Neural cell (in vitro differentiated cells): ENCODE measurements at regions not wholly inside any gene's neighbourhood (a gene's known extent, or its start where the extent isn't known, plus 50 kb on each side); places are given as distances from the start of the nearest gene placed in this dataset.

Experiments used
- H2AFZ ChIP-seq: fragments of 200-600, 300-800 bp; sonication (generic), shearing (Covaris generic); 2 replicates; pipeline ENCODE4 v1.6.0; 2014; ENCODE audit warnings: low read depth, mild to moderate bottlenecking, antibody characterized with exemption, low read length, moderate library complexity
- H3F3A ChIP-seq: fragments of 200-600 bp; shearing (Covaris generic); 2 replicates; pipeline ENCODE4 v1.6.1; 2016; ENCODE audit warnings: mild to moderate bottlenecking, moderate library complexity, mixed read lengths, antibody characterized with exemption, low read length; ENCODE audit not compliant: insufficient read depth, poor library complexity, severe bottlenecking
- H3K27ac ChIP-seq: fragments of 200-600, 300-800 bp; sonication (generic), shearing (Covaris generic); 2 replicates; pipeline ENCODE4 v1.5.1; 2014; ENCODE audit warnings: mild to moderate bottlenecking, low read length, moderate library complexity
- H3K27me3 ChIP-seq: fragments of 300-800, 200-600 bp; sonication (generic), shearing (Covaris generic); 2 replicates; pipeline ENCODE4 v1.6.0; 2014; ENCODE audit warnings: mild to moderate bottlenecking, low read depth, low read length, moderate library complexity; ENCODE audit not compliant: insufficient read depth
- H3K36me3 ChIP-seq: fragments of 300-800, 200-600 bp; sonication (generic), shearing (Covaris generic); 2 replicates; pipeline ENCODE4 v1.5.1; 2014; ENCODE audit warnings: mild to moderate bottlenecking, antibody characterized with exemption, low read length, moderate library complexity; ENCODE audit not compliant: insufficient read depth
- H3K4me2 ChIP-seq: fragments of 300-800, 200-600 bp; sonication (generic), shearing (Covaris generic); 2 replicates; pipeline ENCODE4 v1.6.0; 2014; ENCODE audit warnings: mild to moderate bottlenecking, low read length
- H3K4me3 ChIP-seq: fragments of 300-800, 200-600 bp; sonication (generic), shearing (Covaris generic); 2 replicates; pipeline ENCODE4 v1.5.1; 2014; ENCODE audit warnings: mild to moderate bottlenecking, low read length, moderate library complexity
- H3K79me2 ChIP-seq: fragments of 200-600 bp; shearing (Covaris generic); replicated peaks from 2 replicates; pipeline ENCODE4 v1.6.0; 2014; ENCODE audit warnings: mild to moderate bottlenecking, low read length, moderate library complexity; ENCODE audit not compliant: insufficient read depth
- H3K9ac ChIP-seq: fragments of 300-800, 200-600 bp; sonication (generic), shearing (Covaris generic); 2 replicates; pipeline ENCODE4 v1.6.1; 2016; ENCODE audit warnings: mild to moderate bottlenecking, low read length, mixed read lengths
- H3K9me2 ChIP-seq: fragments of 200-600 bp; shearing (Covaris generic); 2 replicates; pipeline ENCODE4 v1.6.1; 2016; ENCODE audit warnings: mild to moderate bottlenecking, low read length, mixed read lengths; ENCODE audit not compliant: insufficient read depth
- H3K9me3 ChIP-seq: fragments of 200-600, 300-800 bp; sonication (generic), shearing (Covaris generic); 2 replicates; pipeline ENCODE4 v1.6.1; 2016; ENCODE audit warnings: mild to moderate bottlenecking, mixed run types, low read length, moderate library complexity, mixed read lengths
- H4K20me1 ChIP-seq: fragments of 200-600 bp; shearing (Covaris generic); 2 replicates; pipeline ENCODE4 v1.6.1; 2016; ENCODE audit warnings: mild to moderate bottlenecking, mixed run types; ENCODE audit not compliant: insufficient read depth
- EP300 ChIP-seq: fragments of 450-650 bp; conservative IDR thresholded peaks from 2 replicates; pipeline ENCODE4 v1.6.1; 2014; ENCODE audit warnings: antibody characterized with exemption, mild to moderate bottlenecking, moderate library complexity; ENCODE audit not compliant: poor library complexity, severe bottlenecking
- EZH2 ChIP-seq: fragments of 200-600, 300-800 bp; shearing (Covaris generic), sonication (generic); IDR thresholded peaks from 2 replicates; pipeline ENCODE4 v1.6.1; 2014; ENCODE audit warnings: antibody characterized with exemption, low read length, borderline replicate concordance, mild to moderate bottlenecking; ENCODE audit not compliant: insufficient read depth, poor library complexity, severe bottlenecking
- MXI1 ChIP-seq: fragments of 450-650 bp; conservative IDR thresholded peaks from 2 replicates; pipeline ENCODE4 v1.6.1; 2014; ENCODE audit warnings: antibody characterized with exemption, mild to moderate bottlenecking; ENCODE audit not compliant: poor library complexity, severe bottlenecking
- POLR2AphosphoS5 ChIP-seq: IDR thresholded peaks from 2 replicates; pipeline ENCODE4 v1.6.1; 2012
- RAD21 ChIP-seq: fragments of 450-650 bp; conservative IDR thresholded peaks from 2 replicates; pipeline ENCODE4 v1.6.1; 2014; ENCODE audit warnings: antibody characterized with exemption, mild to moderate bottlenecking, moderate library complexity
- SMC3 ChIP-seq: fragments of 450-650 bp; conservative IDR thresholded peaks from 2 replicates; pipeline ENCODE4 v1.6.1; 2014; ENCODE audit warnings: antibody characterized with exemption, mild to moderate bottlenecking, moderate library complexity; ENCODE audit not compliant: poor library complexity
- TAF1 ChIP-seq: IDR thresholded peaks from 2 replicates; pipeline ENCODE4 v1.6.1; 2012; ENCODE audit warnings: low read depth
- TF ChIP-seq, protein P1 (sequence below): IDR thresholded peaks from 2 replicates; pipeline ENCODE4 v1.6.1; 2012; ENCODE audit warnings: borderline replicate concordance
- TF ChIP-seq, protein P2 (sequence below): fragments of 450-650 bp; IDR thresholded peaks from 2 replicates; pipeline ENCODE4 v1.5.1; 2014; ENCODE audit warnings: antibody characterized with exemption, mild to moderate bottlenecking, moderate library complexity; ENCODE audit not compliant: poor library complexity, severe bottlenecking

DNA sequence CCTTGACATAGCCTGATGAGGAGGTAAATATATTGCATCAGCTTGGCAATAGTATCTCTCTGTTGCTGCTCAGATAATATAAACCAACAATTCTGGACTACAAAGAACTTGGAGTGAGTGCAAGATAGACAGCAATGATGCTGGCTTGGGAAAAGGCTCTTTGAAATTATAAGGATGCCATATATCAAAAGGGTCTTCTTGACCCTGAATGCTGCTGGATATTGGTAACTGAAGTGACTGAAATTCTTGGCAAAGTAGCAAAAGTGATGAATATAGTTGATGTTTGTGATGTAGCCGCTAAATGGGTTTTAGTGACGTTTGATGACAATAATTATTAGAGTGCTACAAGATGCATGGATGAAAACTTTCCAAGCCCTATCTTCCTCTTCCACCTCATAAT is 1391.6 kb downstream of the ADGRL3 start:
- H3K9ac ChIP-seq, result no peak overlapping the region
- no peaks in the 10 kb centered on the region for H3K36me3 ChIP-seq
- H4K20me1 ChIP-seq, result no peaks in the 10 kb centered on the region
- H3K79me2 ChIP-seq, result no peaks in the 10 kb centered on the region
- no peak overlapping the region for H3K27ac ChIP-seq
- H3K4me2 ChIP-seq, result no peak overlapping the region
- H2AFZ ChIP-seq, result no peak overlapping the region
- TF ChIP-seq EZH2, result no peak
- TF ChIP-seq, protein P1, sequence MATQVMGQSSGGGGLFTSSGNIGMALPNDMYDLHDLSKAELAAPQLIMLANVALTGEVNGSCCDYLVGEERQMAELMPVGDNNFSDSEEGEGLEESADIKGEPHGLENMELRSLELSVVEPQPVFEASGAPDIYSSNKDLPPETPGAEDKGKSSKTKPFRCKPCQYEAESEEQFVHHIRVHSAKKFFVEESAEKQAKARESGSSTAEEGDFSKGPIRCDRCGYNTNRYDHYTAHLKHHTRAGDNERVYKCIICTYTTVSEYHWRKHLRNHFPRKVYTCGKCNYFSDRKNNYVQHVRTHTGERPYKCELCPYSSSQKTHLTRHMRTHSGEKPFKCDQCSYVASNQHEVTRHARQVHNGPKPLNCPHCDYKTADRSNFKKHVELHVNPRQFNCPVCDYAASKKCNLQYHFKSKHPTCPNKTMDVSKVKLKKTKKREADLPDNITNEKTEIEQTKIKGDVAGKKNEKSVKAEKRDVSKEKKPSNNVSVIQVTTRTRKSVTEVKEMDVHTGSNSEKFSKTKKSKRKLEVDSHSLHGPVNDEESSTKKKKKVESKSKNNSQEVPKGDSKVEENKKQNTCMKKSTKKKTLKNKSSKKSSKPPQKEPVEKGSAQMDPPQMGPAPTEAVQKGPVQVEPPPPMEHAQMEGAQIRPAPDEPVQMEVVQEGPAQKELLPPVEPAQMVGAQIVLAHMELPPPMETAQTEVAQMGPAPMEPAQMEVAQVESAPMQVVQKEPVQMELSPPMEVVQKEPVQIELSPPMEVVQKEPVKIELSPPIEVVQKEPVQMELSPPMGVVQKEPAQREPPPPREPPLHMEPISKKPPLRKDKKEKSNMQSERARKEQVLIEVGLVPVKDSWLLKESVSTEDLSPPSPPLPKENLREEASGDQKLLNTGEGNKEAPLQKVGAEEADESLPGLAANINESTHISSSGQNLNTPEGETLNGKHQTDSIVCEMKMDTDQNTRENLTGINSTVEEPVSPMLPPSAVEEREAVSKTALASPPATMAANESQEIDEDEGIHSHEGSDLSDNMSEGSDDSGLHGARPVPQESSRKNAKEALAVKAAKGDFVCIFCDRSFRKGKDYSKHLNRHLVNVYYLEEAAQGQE, result no peak
- TF ChIP-seq POLR2AphosphoS5, result no peak
- TF ChIP-seq RAD21, result no peak
- no peak for TF ChIP-seq MXI1
- TF ChIP-seq, protein P2, sequence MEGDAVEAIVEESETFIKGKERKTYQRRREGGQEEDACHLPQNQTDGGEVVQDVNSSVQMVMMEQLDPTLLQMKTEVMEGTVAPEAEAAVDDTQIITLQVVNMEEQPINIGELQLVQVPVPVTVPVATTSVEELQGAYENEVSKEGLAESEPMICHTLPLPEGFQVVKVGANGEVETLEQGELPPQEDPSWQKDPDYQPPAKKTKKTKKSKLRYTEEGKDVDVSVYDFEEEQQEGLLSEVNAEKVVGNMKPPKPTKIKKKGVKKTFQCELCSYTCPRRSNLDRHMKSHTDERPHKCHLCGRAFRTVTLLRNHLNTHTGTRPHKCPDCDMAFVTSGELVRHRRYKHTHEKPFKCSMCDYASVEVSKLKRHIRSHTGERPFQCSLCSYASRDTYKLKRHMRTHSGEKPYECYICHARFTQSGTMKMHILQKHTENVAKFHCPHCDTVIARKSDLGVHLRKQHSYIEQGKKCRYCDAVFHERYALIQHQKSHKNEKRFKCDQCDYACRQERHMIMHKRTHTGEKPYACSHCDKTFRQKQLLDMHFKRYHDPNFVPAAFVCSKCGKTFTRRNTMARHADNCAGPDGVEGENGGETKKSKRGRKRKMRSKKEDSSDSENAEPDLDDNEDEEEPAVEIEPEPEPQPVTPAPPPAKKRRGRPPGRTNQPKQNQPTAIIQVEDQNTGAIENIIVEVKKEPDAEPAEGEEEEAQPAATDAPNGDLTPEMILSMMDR, result no peak
- no peak for TF ChIP-seq SMC3
- no peak for TF ChIP-seq EP300
- no peak for TF ChIP-seq TAF1
- H3K9me2 ChIP-seq, result no peaks in the 10 kb centered on the region
- peaks cover 6% of the 10 kb centered on the region for H3K9me3 ChIP-seq
- no peak overlapping the region for H3K4me3 ChIP-seq
- H3F3A ChIP-seq, result no peaks in the 10 kb centered on the region
- no peaks in the 10 kb centered on the region for H3K27me3 ChIP-seq

DNA sequence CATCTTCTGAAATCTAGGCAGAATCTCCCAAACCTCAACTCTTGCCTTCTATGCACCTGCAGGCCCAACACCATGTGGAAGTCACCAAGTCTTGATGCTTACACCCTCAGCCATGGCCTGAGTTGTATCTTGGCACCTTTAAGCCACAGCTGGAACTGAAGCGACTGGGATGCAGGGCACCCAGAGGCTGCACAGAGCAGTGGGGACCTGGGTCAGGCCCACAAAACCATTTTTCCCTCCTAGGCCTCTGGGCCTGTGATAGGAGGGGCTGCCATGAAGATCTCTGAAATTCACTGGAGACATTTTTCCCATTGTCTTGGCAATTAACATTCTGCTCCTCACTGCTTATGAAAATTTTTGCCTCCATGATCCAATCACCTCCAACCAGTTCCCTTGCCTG is 1388.5 kb downstream of the ADGRL3 start:
- Histone ChIP-seq H3K79me2 (no peaks in the 10 kb centered on the region), H3K9ac (no peak overlapping the region), H3K9me3 (peaks cover 6% of the 10 kb centered on the region), H4K20me1 (no peaks in the 10 kb centered on the region), H3K36me3 (no peaks in the 10 kb centered on the region), H3K27ac (no peak overlapping the region), H3K27me3 (no peaks in the 10 kb centered on the region), H2AFZ (no peak overlapping the region), H3K9me2 (no peaks in the 10 kb centered on the region), H3K4me2 (no peak overlapping the region), H3F3A (no peaks in the 10 kb centered on the region), H3K4me3 (no peak overlapping the region)
- TF ChIP-seq TAF1, result no peak
- TF ChIP-seq EZH2, result no peak
- no peak for TF ChIP-seq RAD21
- TF ChIP-seq MXI1, result no peak
- TF ChIP-seq, protein P1, result no peak
- TF ChIP-seq EP300, result no peak
- no peak for TF ChIP-seq POLR2AphosphoS5
- TF ChIP-seq SMC3, result no peak
- TF ChIP-seq, protein P2, result no peak
